ENCODE measurements at regions not wholly inside any gene's neighbourhood (a gene's known extent, or its start where the extent isn't known, plus 50 kb on each side); places are given as distances from the start of the nearest gene placed in this dataset.

DNA sequence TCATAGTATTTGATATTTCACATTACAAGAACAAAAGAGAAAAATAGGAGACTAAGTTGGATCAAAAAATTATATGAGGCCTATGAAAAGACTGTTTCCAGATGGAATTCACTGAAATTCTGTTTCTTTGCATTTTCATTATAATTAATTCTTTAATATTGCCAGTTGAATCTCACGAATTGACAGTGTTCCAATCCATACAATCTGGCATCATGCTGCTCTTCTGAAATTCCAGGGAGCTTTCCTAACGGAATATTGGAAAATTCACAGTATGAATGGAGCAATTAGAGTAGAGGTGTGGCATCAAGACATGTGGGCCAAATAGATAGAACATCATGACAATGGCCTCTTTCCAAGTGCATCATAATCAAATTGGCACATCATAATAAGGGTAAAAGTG lies 1178.9 kb upstream of the WWC1 start:
- no peak for DNase-seq (ENCODE audit: low spot score)
- Histone ChIP-seq H3K9me3 (ENCODE audit: control insufficient read depth in 4 of 4, low read length in 3 of 4) (no peaks in the 10 kb centered on the region), H3K4me1 (ENCODE audit: control insufficient read depth in 4 of 4, insufficient read depth in 4 of 4, low read length in 3 of 4) (no peaks in the 10 kb centered on the region), H3K4me3 (ENCODE audit: low read depth in 1 of 3, low read length in 3 of 3) (no peak overlapping the region), H3K36me3 (ENCODE audit: control insufficient read depth in 4 of 4, insufficient read depth in 3 of 4, low read depth in 1 of 4, low read length in 3 of 4) (no peaks in the 10 kb centered on the region), H3K9ac (ENCODE audit: low read depth in 1 of 2, low read length in 2 of 2) (no peak overlapping the region), H3K27ac (ENCODE audit: low read depth in 1 of 2, low read length in 2 of 2) (no peak overlapping the region), H3K27me3 (ENCODE audit: control insufficient read depth in 4 of 4, insufficient read depth in 4 of 4, low read length in 3 of 4) (no peaks in the 10 kb centered on the region)
- TF ChIP-seq, protein P1, sequence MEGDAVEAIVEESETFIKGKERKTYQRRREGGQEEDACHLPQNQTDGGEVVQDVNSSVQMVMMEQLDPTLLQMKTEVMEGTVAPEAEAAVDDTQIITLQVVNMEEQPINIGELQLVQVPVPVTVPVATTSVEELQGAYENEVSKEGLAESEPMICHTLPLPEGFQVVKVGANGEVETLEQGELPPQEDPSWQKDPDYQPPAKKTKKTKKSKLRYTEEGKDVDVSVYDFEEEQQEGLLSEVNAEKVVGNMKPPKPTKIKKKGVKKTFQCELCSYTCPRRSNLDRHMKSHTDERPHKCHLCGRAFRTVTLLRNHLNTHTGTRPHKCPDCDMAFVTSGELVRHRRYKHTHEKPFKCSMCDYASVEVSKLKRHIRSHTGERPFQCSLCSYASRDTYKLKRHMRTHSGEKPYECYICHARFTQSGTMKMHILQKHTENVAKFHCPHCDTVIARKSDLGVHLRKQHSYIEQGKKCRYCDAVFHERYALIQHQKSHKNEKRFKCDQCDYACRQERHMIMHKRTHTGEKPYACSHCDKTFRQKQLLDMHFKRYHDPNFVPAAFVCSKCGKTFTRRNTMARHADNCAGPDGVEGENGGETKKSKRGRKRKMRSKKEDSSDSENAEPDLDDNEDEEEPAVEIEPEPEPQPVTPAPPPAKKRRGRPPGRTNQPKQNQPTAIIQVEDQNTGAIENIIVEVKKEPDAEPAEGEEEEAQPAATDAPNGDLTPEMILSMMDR (IDR thresholded peaks at IDR 0.05; ENCODE audit: low read depth, low read length, missing input control) = no peak
- TF ChIP-seq, protein P2, sequence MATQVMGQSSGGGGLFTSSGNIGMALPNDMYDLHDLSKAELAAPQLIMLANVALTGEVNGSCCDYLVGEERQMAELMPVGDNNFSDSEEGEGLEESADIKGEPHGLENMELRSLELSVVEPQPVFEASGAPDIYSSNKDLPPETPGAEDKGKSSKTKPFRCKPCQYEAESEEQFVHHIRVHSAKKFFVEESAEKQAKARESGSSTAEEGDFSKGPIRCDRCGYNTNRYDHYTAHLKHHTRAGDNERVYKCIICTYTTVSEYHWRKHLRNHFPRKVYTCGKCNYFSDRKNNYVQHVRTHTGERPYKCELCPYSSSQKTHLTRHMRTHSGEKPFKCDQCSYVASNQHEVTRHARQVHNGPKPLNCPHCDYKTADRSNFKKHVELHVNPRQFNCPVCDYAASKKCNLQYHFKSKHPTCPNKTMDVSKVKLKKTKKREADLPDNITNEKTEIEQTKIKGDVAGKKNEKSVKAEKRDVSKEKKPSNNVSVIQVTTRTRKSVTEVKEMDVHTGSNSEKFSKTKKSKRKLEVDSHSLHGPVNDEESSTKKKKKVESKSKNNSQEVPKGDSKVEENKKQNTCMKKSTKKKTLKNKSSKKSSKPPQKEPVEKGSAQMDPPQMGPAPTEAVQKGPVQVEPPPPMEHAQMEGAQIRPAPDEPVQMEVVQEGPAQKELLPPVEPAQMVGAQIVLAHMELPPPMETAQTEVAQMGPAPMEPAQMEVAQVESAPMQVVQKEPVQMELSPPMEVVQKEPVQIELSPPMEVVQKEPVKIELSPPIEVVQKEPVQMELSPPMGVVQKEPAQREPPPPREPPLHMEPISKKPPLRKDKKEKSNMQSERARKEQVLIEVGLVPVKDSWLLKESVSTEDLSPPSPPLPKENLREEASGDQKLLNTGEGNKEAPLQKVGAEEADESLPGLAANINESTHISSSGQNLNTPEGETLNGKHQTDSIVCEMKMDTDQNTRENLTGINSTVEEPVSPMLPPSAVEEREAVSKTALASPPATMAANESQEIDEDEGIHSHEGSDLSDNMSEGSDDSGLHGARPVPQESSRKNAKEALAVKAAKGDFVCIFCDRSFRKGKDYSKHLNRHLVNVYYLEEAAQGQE (IDR thresholded peaks at IDR 0.05) = no peak
- 59% methylated on average over 2 of the region's 2 CpGs for WGBS

DNA sequence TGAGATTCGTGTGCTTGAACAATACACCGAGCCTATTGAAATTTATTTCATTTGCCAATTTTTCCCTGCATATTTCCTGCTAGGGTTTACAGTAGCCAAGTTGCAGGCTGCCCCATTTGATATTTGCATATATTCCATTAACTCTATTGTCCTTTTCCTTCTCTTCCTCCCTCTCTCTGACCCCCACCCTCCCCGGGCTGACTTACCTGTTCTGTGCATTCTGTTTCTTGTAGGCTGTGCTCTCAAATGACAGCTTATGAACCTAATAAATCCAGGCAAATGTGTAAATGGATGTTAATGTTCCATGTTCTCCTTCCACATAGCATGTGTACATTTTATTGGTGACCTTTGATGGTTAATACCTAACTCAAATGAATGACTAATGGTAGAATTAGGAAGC lies 1169.2 kb upstream of the WWC1 start:
- Histone ChIP-seq H3K9me3 (ENCODE audit: control insufficient read depth in 4 of 4, low read length in 3 of 4) (no peaks in the 10 kb centered on the region), H3K9ac (ENCODE audit: low read depth in 1 of 2, low read length in 2 of 2) (no peak overlapping the region), H3K4me1 (ENCODE audit: control insufficient read depth in 4 of 4, insufficient read depth in 4 of 4, low read length in 3 of 4) (no peaks in the 10 kb centered on the region), H3K36me3 (ENCODE audit: control insufficient read depth in 4 of 4, insufficient read depth in 3 of 4, low read depth in 1 of 4, low read length in 3 of 4) (no peaks in the 10 kb centered on the region), H3K27me3 (ENCODE audit: control insufficient read depth in 4 of 4, insufficient read depth in 4 of 4, low read length in 3 of 4) (no peaks in the 10 kb centered on the region), H3K27ac (ENCODE audit: low read depth in 1 of 2, low read length in 2 of 2) (no peak overlapping the region), H3K4me3 (ENCODE audit: low read depth in 1 of 3, low read length in 3 of 3) (no peak overlapping the region)
- 80% methylated on average over 3 of the region's 3 CpGs for WGBS
- TF ChIP-seq, protein P1 (IDR thresholded peaks at IDR 0.05; ENCODE audit: low read depth, low read length, missing input control) = no peak
- no peak for TF ChIP-seq TAF1 (conservative IDR thresholded peaks at IDR 0.05)
- TF ChIP-seq SP1 (IDR thresholded peaks at IDR 0.05) = no peak
- TF ChIP-seq, protein P3, sequence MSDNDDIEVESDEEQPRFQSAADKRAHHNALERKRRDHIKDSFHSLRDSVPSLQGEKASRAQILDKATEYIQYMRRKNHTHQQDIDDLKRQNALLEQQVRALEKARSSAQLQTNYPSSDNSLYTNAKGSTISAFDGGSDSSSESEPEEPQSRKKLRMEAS (IDR thresholded peaks at IDR 0.05) = no peak
- TF ChIP-seq, protein P2 (IDR thresholded peaks at IDR 0.05) = no peak
- no peak for TF ChIP-seq FOXA2 (IDR thresholded peaks at IDR 0.05)
- no peak for TF ChIP-seq EGR1 (IDR thresholded peaks at IDR 0.05; ENCODE audit: low read depth in 2 of 2)
- no peak for TF ChIP-seq HNF4A (conservative IDR thresholded peaks at IDR 0.05)
- no peak for TF ChIP-seq RAD21 (IDR thresholded peaks at IDR 0.05)
- TF ChIP-seq, protein P4, sequence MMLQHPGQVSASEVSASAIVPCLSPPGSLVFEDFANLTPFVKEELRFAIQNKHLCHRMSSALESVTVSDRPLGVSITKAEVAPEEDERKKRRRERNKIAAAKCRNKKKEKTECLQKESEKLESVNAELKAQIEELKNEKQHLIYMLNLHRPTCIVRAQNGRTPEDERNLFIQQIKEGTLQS (IDR thresholded peaks at IDR 0.05) = no peak
- no peak for TF ChIP-seq FOXA1 (IDR thresholded peaks at IDR 0.05)
- no peak for TF ChIP-seq YY1 (IDR thresholded peaks at IDR 0.05)
- TF ChIP-seq HNF4G (IDR thresholded peaks at IDR 0.05) = no peak
- TF ChIP-seq GABPA (IDR thresholded peaks at IDR 0.05 in 1 of 2, conservative IDR thresholded peaks at IDR 0.05 in 1 of 2) = no peak
- TF ChIP-seq JUND (IDR thresholded peaks at IDR 0.05) = no peak
- TF ChIP-seq, protein P5, sequence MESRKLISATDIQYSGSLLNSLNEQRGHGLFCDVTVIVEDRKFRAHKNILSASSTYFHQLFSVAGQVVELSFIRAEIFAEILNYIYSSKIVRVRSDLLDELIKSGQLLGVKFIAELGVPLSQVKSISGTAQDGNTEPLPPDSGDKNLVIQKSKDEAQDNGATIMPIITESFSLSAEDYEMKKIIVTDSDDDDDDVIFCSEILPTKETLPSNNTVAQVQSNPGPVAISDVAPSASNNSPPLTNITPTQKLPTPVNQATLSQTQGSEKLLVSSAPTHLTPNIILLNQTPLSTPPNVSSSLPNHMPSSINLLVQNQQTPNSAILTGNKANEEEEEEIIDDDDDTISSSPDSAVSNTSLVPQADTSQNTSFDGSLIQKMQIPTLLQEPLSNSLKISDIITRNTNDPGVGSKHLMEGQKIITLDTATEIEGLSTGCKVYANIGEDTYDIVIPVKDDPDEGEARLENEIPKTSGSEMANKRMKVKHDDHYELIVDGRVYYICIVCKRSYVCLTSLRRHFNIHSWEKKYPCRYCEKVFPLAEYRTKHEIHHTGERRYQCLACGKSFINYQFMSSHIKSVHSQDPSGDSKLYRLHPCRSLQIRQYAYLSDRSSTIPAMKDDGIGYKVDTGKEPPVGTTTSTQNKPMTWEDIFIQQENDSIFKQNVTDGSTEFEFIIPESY (IDR thresholded peaks at IDR 0.05) = no peak
- no peak for TF ChIP-seq NR2F2 (IDR thresholded peaks at IDR 0.05)
- no peak for TF ChIP-seq RXRA (IDR thresholded peaks at IDR 0.05)
- no peak for DNase-seq (ENCODE audit: low spot score)

All from liver (tissue), 8 donors.